NCI-H1105 treated with DMSO at 0.1 percent for 48 hours (cell line): ENCODE measurements at regions not wholly inside any gene's neighbourhood (a gene's known extent, or its start where the extent isn't known, plus 50 kb on each side); places are given as distances from the start of the nearest gene placed in this dataset.

ENCODE experiments used
- DNase-seq: peaks from one replicate; lab custom pipeline; 2025; lab: John Stamatoyannopoulos, UW

DNA sequence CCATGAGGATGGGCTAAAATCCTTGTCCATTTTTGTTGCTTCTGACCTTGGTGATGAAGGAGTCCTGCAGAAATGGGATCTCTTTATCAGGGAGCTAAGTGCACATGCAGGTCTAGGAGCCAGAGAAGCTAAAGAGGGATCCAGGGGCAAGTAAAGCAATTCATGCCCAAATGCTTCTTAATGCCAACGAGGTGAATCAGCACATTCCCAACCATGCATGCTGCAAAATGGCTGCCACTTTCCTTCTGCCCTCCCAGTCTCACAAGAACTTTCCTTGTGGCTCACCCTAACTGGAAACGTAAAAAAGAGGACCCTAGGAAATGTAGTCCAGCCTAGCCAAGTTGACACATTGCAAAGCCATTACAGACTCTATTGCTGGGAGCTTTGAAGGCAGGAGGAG, 298.4 kb downstream of the MAFB start:
- DNase-seq, result no peak

DNA sequence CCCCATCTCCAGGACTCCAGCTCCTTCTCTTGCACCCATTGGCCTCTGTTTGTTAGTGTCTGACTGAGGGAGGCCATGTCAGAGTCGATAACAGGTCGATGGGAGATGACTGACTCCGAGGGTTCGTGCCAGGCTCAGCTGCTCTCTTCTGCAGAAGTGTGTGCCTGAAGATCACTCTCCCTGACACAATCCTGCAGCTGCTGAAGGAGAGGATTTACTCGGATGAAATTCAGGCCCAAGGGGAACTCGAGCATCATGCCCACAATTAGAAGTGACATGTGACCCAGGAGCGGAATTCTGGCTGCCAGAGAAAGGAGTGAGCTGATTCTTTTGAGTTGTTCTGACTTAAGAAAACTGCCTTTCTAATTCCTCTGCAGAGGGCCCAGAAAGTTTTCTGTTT, 318.2 kb downstream of the MAFB start:
- no peak for DNase-seq

DNA sequence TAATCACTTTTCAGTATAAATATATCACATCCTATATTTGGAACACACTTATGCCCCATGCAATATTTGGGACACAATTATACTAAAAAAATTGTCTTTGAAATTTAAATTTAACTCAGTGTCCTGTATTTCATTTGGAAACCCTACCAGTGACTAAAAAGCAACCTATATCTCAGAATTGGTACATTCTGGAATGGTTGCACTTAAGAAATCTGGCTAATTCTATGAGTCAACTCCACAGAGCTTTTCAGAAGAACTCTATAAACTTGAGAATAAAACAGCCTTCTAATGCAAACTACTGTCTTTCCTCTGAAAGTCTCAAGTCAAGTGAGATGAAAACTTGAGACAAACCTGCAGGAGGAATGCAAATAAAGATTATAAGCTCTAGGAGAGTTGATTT, 320.2 kb downstream of the MAFB start:
- no peak for DNase-seq

DNA sequence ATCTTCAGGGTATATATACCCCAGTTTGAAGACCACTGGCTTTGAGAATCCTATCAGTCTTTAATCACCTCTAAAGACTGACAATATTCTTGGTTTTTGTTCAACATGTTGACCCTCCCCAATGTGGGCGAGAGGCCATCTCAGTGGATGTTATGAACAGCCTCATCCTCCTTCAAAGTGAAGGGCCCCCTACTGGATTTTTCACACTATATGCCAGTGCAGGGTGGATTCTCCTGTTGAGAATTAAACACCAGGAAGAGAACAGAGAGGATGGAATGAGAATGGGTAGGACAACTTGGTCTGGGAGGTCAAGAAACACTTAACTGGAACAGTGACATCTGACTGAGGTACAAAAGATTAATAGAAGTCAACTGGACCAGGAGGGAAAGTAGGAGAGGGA, 327.1 kb downstream of the MAFB start:
- no peak for DNase-seq

DNA sequence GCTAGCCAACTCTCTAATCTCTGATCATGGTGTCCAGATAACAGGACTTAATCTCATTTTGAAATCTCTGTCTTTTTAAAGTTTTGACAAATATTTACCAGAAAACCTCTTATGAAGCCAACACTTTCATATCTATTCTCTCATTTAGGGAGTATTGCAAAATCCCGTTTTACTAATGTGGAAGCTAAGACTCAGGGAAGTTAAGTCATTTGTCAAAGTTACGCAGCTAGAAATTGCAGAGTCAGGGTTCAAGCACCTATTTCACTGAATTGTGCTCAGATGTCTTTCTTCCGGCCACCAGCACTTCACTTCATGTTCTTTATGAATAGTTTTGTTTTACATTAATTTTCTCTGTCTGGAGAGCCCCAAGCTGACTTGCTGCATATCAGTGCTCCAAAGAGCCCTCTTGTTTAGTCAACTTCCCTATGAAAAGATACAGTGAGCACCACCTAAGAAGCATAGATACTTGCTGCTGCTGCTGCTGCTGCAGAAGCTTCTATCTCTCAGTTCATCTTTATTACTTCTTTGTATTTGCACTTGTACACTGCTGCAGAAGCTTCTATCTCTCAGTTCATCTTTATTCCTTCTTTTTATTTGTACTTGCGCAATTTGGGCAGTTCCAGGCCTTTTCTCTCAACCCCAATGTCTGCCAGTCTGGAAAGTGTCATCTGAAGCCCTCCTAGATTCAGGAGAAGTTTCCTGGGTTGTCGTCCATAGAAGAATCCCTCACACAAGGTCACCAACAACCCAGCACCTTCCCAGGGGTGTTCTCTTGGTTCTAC, 329.7 kb downstream of the MAFB start:
- DNase-seq, result no peak

DNA sequence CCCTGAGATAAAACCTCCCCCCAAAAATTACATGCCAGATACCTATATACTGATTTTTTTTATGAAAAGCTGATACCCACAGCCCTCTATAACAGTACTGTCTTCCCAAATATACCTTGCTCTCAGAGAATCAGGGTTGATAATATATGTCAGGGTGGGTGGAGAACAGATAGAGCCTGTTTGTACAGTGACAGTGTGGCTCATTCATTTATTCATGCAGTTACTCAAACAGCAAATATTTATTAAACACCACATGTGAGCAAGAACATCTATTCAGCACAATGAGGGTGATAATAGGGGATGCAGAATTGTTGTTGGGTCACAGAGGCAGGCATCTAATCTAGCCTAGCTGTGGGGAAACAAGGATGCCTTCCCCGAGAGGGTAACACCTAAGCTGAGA, 334.2 kb downstream of the MAFB start:
- no peak for DNase-seq

DNA sequence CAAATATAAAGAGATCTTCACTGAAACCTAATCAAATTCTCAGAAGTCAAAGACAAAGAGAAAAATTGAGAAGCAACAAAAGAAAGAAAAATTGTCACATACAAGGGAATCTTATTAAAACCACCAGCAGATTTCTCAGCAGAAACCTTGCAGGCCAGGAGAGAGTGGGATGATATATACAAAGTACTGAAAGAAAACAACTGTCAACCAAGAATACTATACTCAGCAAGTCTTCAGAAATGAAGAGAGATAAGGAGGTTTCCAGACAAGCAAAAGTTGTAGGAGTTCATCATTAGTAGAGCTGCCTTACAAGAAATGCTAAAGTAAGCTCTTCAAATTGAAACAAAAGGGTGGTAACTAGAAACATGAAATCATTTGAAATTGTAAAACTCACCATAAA, 345.6 kb downstream of the MAFB start:
- no peak for DNase-seq

DNA sequence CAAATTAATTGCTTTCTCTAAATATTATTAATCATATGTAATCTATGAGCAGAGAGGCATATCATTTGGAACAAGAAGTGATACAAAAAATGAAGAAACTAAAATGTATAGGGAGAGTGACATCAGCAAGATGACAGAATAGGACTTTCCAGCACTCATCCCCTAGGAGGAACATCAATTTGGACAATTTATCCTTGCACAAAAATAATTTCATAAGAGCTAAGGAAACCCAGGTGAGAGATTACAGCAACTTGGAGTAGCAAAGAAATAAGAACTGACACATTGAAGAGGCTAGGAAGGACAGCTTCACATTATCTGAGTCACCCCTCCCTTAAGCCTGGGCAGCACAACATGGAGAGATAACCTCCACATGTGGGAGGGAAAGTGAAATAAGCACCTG, 347.5 kb downstream of the MAFB start:
- DNase-seq, result no peak

DNA sequence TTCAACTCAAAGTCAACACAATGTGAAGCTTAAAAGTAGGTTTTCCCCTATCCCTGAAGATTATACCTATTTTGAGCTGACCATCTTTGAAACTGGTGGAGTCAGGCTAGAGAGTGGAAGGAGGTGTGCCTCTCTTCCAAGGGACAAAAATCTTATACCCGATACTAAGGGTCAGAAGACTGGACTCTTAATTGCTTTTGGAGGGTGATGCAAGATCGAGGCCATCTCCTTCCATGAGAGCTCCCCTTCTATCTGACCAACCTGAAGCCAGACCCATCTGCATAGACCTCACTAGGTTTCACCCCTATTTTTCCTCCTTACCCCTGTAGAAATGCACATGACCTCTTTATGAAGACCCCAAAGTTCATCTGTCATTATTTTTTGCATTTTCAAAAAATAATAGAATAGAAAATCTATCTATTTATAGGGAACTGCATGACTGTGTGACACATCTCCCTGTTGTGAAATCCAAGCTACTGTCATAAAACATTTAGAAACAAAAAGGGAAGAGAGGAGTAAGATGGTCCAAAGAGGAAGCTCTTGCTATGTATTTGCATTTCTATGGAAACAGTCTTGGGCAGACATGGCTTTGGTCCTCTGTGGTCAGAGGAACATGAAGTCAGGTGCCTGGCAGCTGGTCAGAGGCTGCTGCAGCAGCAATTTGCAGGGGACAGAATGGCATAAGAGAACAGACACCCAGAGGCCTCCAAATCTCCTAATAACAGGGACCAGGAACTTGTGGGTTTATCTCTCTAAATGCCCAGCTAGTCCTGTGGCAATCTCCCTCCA, 349.2 kb downstream of the MAFB start:
- no peak for DNase-seq

DNA sequence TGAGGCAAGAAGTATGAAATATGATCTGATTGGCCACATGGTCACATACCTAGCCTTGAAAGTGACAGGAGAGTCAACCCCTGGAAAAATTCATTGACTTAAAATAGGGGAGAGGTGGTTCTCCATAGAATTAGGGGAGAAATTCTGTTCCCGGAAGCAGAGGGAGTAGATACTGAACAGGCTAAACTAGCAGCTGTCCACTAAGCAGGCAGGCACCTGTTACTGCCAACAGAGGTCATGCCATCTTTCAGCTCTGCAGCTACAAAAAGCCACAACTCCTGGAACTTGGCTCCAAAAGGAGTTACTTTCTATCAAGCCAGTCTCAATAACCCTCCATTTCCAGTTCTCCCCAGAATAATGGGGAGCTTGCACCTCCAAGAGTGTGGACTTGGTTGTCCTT, 352.5 kb downstream of the MAFB start:
- no peak for DNase-seq

DNA sequence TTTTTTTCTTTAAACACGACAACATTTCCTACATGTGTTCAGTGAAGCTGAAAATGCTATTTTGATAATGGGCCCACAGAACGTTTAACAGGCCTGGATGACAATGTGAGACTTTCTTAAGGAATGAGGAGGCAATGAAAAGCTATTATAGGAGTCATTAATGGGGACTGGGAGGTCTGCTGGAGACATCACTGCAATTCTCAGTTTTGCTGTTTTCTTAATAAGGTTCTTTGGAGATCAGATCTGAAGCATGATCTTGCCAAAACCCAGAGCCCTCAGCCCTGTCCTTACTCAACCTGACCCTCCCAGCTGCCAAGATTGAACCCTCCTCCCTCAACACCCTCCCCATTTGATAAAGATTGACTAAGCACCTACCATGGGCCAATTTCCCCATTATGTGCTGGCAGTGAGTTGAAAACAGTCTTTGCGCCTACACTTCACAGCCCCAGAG, 353.1 kb downstream of the MAFB start:
- DNase-seq, result no peak

DNA sequence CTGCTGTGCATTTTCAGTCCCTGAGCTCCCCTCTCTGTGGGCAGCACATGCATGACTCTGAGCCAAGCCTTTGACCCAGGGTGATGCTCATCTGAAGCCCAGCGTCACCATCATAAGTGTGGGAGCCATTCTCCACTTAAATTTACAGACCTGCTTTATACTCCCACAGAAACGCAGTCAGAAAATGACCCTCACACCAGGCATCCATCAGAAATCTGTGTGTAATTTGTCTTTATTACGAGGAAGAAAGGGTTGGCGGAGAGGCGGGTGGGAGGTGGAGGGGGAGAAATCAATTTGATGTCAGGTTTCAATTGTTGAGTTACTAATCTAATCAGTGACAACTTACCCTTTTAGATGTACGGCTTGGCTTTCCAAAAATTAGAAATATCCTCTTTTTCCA, 353.6 kb downstream of the MAFB start:
- DNase-seq, result no peak

DNA sequence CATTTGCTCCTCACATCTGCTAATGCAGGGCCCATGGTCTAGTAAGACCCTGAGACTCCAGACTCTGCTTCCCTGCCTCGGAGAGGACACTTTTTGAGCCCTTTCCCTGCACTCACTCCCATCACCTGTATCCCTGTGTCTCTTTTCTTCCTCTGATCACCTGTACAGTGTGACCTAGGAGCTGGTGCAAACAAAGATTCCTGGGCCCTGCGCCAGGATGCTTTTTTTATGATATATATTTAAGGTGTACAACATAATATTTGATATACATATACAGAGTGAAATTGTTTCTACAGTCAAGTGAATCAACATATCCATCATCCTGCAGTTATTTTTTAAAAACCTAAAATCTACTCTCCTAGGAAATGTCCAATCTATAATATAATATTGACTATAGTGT, 355.4 kb downstream of the MAFB start:
- no peak for DNase-seq

DNA sequence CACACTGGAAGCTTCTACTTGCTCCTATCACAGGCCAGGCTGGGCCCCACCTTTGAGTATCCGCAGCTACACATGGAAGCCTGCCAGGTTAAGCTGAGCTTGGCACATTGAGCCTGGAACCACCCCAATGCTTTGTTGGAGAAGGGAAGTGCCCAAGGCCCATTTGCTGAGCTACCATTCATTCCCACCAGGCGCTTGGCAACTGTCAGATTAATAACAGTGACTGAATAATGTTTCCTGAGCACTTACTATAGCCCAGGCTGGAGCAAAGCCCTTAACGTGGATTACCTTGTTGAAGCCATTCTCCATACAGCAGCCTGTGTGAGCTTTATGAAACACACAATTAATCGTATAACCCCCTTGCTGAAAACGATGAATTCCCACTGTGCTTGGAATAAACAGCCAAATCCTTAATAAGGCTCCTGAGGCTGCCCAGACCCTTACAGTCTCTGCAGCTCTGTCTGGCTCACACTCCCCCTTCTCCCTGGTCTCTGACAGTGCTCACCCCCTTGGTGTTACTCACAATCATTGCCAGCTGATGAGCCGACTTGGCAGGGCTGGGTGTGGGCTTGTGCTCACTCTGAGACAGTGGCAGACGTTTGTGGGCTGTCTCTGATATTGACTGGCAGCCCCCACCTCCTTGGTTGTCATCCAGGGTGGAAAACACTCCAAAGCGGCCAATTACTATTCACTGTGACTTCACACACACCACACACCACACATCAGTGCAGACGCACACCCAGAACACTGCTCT, 357.1 kb downstream of the MAFB start:
- DNase-seq, result no peak

DNA sequence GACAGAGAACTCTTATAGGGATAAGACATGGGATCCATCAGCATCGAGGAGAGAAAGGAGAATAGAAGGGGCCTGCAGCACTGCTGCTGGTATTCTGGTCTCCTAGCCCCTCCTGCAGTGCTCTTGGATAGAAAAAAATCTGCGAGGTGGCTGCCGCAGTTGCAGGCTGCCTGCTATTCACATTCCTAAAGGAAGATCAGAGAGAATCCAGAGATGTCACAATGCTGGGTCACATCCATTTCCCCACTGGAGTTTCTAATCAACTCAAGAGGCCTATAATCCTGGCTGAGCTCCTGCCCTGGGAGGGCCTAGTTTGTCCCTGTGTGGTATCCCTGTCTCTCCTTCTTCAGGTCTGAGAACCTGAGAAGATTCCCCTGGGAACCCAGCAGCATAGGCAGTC, 357.8 kb downstream of the MAFB start:
- no peak for DNase-seq

DNA sequence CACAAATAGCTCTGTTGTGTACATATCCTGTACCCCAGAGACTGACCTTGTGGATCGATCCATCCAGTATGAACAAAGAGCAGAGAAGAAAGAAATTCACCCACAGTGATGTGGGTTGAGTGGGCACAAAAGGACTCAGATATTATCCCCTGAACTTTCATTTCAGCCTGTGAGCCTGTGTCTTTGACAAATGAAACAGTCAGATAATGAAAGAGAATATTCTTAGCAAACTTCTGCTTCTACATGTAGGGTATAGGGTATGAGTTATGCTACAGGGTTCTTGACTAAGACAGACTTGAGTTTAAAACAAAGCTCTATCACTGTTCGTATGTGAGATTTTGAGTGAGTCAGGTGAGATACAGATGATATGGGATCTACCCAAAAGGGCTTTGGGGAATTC, 359.7 kb downstream of the MAFB start:
- no peak for DNase-seq

DNA sequence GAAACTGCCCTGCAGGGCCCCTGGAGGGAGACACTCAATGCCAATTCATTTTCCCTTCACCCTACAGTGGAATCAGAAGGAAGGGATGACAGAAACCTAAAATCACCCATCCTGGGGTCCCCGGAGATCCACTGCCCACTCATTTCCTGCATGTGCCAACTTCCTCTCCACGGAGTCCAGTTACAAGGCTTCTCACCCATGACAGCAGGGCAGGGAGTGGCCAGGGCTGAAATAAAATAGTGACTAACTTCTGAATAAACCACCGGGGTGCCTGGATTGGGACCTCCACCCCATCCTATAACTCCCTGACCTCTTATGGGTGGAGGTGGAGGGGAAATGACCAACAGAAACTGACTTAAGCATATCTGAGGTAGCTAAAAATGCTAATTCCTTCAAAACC, 362.3 kb downstream of the MAFB start:
- no peak for DNase-seq

DNA sequence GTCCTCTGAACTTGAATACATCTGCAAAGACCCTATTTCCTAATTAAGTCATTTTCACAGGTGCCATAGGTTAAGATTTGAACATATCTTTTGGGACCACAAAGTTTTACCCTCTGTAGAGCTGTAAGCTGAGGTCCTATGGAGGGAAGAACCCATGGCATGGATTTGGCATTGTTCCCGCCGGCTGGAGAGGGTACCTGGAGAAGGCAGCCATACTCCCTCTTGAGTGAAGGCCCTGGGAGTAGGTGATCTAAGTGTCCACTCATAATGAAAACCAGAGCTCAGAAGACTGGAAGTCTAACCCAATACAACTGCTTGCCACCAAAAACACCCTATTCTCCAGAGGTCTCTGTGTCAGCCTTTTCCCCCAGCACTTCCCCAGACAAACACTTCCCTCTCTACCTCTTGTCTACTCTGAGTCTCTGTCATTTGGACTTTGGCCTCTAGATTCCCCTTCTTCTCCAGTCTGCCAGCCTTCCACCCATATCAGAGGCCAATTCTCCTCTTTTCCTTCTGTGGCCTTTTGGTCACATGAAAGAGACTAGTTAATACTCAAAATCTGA, 363.9 kb downstream of the MAFB start:
- DNase-seq, result no peak

DNA sequence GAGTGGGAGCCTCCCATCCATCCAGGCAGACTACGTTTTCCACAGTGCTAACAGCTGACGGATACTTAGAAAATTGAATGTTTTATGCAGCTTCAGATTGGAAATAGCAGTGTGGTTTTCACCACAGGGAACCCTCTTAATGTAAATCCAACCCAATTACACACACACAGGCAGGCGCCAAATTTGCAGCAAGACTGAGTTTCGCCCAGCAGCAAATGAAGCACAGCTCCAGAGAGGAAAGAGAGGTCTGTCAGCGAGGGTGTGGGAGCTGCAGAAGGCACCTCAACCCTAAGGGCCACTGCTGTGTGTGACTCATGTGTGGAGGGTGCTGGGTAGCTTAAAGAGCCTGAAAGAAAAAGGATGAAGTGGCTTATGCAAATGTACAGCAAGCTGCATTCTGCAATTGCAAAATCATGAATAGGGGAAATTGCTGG, 365.7 kb downstream of the MAFB start:
- DNase-seq, result no peak

DNA sequence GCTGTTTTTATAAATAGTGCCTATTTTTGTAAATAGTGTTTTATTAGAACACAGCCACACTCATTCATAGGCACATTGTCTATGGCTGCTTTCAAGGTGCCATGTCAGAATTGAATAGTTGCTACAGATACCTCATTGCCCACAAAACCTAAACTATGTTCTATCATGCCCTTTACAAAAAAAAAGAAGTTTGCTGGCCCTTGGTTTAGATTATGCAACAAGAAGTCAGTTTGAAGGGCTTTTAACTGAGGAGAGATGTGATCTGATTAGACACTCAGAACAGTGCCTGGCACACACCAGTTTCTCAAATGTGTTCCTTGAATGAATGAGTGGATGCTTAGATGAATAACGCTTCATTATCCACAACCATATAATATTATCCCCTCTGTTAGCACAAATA, 366.1 kb downstream of the MAFB start:
- no peak for DNase-seq

DNA sequence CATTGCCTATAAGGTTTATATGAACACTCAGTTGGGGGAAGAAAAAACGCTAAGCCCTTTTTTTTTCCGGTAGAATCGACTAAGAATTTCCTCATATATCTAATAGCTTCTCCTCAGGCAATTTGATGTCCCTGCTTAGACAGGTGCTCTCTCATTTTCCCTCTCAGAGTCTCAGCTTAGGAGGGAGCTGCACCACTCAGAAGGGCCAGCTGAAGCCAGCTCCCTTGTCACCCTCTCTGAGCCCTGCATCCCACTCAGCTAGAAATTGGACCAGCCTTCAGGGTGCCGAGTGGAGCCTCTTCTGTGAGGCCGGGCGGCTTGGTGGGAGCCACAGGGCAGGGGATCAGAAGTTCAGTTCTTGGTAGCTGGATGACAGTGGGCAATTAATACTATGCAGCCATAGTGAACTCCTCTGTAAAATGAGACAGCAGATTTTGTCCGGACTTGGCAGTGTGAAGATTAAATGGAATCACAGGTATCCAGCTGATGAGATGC, 368.5 kb downstream of the MAFB start:
- no peak for DNase-seq
